GF-D8 (cell line): ENCODE measurements at regions not wholly inside any gene's neighbourhood (a gene's known extent, or its start where the extent isn't known, plus 50 kb on each side); places are given as distances from the start of the nearest gene placed in this dataset.
"Not testable (repeated sequence)": the region's sequence is repeated elsewhere in the genome, so short reads cannot be mapped to it uniquely, and the experiment has no call there.

ENCODE experiments used
- DNase-seq: peaks from one replicate; lab custom pipeline; 2025; lab: John Stamatoyannopoulos, UW

DNA sequence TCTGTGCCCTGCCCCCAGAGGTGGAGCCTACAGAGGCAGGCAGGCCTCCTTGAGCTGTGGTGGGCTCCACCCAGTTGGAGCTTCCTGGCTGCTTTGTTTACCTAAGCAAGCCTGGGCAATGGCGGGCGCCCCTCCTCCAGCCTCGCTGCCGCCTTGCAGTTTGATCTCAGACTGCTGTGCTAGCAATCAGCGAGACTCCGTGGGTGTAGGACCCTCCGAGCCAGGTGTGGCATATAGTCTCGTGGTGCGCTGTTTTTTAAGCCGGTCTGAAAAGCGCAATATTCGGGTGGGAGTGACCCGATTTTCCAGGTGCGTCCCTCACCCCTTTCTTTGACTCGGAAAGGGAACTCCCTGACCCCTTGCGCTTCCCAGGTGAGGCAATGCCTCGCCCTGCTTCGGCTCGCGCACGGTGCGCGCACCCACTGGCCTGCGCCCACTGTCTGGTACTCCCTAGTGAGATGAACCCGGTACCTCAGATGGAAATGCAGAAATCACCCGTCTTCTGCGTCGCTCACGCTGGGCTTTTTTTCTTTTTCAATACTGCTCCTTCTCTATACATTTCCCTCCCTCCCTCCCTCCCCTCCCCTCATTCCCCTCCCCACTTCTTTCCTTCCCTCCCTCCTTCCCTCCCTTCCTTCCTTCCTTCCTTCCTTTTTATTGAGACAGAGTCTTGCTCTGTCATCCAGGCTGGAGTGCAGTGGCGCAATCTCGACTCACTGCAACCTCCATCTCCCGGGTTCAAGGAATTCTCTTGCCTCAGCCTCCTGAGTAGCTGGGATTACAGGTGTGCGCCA is 197.1 kb upstream of the TBL1XR1 start:
- DNase-seq = not testable (repeated sequence)

DNA sequence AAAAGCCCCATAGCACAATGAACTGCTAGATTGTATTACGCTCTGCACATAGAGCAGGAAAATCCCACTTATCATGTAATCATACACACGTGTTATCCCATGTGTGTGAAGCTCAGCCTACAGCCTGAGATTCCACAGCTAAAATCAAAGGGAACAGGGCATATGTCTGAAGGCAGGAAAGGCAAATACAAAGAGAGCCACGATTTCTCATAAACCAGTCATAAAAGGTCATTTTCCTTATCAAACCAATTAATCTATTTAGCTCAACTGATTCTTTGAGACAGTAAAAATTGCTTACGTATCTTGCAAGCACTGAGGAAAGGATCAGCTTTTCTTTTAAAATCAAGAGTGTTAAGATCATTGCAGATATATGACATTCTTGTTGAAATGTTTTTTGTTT is 199.5 kb upstream of the TBL1XR1 start:
- no peak for DNase-seq

DNA sequence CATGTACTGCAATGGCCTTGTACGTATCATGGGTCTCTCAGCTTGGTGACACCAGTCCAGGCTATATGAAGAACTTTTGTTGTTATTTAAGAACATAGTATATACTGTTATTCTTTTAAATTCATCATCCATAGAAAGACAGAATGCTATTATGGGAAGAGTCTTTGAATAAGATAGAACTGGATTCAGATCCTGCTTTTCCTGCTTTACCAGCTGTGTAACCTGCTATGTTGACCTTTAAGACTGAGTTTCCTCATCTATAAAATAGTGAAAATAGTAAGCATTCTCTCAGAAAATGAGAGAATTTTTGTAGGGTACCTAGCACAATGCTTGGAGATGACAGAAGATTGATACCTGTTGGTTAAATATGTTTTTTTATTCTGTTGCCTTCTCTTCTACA is 204.1 kb upstream of the TBL1XR1 start:
- DNase-seq = no peak

DNA sequence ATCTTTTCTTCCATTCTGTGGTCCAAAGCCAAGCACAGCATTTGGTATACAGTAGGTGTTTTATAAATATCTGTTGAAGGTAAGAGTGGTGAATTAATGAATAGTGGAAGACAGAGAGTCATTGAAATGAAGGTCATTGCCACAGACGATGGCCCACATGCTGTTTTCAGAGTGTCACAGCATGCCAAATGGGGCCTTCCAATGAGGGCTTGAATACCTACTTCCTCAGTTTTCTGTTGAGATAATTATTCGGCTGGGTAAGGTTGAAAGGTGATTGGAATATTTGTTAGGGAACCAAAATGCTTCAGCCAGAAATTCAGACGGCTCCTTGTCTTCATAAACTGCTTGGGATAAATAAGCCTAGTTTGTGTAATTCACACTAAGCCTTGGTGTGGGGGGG is 205.3 kb upstream of the TBL1XR1 start:
- no peak for DNase-seq

DNA sequence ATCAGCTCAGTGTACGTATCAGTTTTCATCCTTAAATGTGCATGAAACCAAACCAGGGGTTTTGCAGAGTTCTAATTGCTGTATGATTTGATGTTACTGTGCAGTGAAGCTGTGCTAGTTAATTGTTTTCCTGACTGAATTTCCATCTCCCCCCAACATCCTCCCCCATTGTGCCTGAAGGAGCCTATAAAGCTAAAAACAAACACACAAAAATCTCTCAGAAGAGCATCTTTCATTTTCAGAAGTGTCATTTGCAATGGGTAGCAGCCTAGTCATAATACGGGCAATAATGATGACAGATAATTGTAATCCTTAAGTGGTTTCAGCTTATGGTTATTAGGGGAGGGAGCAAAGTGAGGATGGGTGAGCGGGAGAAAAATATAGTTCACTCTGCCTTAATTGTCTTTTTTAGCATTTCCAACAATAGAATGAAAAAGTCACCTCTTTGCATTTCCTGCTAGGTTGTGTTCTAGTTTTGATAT is 207.9 kb upstream of the TBL1XR1 start:
- no peak for DNase-seq

DNA sequence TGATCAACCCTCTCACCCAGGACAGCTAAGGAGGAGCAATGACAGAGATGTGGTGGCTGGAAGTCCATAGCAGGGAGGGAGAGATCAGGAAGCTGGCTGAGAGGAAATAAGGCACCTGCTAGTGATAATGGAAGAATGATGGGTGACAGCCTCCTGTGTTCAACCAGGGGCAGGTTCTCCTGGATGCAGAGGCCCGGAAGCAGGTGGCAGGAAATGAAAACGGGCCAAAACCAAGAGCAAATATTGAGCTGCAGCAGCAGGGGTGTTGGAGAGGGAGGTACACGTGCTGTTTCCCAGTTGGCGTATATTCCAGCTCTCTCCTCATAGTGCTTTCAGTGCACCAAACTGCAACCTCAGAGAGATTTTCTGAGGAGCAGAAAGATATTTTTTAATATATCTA is 213.4 kb upstream of the TBL1XR1 start:
- no peak for DNase-seq

DNA sequence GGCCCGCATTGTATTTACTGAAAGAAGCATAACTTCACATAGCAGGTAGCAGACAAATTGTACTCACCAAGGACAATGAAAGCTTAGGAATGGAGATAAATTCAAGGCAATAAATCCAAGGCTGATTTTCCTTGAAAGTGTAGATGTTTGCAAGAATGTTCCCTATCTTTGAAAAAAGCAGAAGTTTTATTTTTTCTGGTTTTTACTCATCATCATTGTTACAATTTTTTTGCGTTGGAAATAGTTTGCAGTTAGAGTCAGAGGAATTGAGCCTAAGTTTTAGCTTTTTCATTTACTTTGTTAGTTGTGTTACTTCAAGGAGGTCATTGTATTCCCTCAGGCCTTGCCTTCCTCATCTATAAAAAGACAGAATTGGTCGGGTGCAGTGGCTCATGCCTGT is 213.9 kb upstream of the TBL1XR1 start:
- DNase-seq = no peak

DNA sequence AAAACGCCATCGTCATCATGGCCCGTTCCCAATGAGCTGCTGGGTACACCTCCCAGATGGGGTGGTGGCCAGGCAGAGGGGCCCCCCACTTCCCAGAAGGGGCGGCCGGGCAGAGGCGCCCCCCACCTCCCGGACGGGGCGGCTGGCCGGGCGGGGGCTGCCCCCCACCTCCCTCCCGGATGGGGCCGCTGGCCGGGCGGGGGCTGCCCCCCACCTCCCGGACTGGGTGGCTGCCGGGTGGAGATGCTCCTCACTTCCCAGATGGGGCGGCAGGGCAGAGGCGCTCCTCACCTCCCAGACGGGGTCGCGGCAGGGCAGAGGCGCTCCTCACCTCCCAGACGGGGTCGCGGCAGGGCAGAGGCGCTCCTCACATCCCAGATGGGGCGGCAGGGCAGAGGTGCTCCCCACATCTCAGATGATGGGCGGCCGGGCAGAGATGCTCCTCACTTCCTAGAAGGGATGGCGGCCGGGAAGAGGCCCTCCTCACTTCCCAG is 215.4 kb upstream of the TBL1XR1 start:
- DNase-seq = not testable (repeated sequence)

DNA sequence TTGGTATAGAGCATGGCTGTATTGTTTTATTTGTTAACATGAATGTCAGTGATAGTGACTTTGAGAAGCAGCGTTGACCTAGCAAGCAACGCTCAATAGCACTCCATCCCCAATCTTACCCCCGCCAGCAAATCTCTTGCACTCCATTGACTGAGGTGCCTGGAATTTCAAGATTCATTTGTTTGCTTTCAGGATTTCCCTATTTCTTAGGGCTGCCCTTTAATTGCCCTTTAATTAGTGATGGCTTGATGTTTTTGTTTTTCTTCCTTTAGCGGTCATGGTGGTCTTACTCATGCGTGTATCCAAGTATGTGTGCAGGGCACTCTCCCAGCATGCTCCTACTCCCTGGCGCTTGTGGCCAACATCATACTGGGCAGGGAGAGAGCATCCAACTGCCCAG is 216.8 kb upstream of the TBL1XR1 start:
- no peak for DNase-seq

DNA sequence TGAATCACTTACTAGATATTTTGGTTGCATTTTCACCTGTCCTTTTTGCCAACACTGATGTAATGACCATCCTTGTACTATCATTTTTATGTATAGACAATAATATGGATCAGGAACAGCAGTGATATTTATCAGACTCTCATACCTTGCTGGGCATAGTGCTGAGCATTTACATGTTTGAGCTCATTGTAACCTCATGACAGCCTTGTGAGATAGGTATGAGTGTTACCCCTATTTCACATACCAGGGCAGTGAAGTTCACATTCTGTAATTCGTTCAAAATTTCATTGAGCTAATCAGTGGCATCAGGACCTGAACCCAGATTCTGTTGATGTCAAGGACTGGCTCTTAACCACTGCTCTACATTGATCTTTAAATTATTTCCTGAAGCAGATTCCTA is 221.5 kb upstream of the TBL1XR1 start:
- DNase-seq = no peak

DNA sequence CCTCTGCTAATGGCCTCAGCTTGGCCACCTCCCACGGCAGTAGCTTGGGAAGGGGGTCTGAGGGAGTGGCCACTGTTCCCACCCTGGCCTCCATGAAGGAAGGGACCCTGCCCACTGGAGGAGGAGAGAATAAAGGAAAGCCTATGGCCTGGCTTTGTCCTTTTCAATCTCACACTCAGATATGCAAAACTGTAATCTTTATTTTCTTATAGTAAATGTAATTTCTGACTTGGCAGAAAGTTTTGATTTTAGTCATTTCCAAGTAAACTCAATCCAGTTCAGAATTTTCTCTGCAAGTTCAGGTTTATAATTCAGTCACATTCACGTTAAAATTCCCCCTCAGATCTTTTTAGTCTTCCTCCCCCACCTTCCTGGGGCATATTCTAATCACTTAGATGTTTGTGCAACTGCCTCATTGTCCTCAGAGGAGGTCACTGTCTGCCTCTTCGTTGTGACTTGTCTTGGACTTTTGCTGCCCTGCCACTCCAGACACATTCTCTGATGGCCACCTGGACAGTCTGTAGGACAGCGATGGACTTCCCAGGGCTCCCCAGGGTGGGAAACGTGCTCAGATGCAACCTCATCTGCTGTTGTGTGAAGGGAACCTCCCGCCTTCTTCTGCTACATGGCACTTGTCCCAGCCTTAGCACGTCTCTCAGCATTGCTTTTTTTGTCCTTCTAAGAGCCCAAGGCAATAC is 222.8 kb upstream of the TBL1XR1 start:
- no peak for DNase-seq

DNA sequence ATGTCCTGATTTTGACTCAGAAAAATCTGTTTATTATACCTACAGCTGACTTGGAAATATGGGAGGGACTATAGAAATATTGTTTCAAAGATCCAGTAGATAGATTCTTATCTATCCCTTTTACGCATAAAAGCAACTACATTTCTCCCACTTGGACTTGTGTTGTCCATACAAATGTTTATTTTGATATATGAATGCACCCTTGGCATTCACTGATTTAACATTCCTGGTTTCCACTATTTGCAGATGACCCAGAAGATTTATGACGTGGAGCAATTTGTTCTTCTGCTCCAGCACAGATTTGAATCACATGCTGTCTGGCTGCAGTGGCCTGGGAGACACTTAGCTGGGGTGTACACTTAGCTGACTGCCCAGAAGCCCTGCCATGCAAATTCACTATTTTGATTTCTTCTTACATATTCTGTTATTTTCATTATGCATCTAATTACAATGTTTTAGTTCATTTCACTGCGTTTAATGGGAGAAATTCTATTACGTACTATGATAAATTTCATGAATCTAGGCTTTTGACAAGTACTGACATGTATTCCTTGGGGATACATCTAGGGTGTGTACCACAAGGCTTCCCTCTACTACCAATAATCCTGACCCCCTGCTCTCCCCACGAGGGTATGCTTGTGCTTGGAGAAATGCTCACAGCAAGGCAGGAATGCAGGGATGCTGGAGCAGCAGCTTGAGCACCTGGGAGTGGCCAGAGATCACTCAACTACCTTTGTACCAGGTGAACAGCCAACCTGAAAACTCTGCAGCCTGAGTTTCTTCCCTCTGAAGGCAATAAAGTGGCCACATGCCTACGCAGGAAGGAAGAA is 223.6 kb upstream of the TBL1XR1 start:
- no peak for DNase-seq

DNA sequence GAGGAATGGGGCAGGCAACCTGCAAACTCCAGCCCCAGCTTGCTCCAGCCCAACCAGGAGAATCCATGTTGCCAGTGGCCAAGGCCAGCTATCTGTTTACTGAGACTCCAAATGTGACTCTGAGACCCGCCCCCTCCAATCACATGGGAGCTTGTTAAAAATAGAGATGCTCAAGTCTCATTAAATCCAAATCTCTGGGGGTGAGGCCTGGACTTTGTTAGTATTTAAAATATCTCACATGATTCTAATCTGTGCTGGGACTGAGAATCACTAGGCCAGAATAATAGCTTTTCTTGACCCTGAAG is 224.2 kb upstream of the TBL1XR1 start:
- no peak for DNase-seq

DNA sequence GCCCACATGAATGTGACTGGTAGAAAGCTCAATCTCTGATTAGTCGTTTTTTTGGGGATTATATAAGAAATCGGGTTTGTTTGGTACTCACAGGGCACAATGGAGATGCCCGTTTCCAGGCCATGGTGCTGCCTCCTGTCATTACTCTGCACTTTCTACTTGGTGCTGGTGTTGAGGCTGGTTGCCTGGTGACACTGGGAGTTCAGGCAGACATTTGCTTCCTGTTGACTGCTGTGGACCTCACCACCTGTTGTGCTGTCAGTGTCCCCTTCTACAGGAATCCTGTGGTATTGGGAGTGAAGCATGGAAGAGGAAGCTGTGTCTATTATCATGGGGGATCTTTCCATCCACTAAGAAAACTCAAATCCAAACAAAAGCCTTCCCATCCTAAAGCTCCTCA is 227.2 kb upstream of the TBL1XR1 start:
- no peak for DNase-seq

DNA sequence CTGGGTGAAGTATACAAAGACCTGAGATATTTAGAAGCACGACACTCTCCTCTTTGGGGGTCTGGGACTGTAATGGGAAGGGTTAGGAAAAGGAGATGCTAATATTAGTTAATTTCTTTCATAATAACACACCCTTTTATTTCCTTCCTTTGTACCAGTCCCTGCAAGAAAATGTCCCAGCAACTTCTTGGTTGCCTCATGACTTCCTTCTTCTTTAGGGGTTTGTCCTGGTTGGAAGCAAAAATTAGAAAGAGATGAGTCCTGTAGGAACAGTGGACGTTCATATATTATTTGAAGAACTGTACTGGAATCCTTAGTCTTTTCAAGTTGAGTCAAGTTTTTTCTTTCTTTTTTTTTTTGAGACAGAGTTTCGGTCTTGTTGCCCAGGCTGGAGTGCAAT is 227.8 kb upstream of the TBL1XR1 start:
- DNase-seq = no peak

DNA sequence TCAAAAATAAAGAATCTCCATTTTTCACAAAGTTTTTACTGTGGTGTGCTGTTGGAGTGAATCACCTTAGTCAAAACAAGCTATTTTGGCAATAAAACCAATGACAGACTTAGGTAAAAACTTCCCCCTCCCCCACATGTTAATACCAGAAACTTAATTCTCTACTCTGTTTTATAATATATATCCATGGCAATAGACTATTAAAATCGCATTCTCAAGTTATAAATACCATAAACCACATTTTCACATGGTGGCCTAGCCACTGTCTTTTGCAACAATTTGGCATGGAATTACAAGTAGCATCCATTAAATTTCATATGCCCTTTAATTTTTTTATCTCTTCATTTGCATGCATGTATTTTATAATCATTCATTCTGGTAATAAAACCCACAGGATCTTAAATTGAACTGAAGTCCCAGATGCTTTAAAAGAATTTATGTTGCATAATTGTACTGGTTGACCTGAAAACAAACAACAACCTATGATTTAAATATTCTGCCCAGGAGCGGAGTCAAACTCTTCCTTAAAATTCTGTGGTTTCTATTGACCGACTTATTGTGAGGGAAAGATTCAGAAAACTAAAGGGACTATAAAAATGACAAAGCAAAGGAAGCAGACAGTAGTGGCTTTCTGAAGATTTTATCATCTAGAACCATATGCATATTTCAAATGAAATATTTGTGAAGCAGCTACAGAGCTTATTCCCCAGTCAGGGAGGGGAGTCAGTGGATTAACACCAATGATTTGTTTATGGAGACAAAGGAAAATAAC is 229.0 kb upstream of the TBL1XR1 start:
- DNase-seq = no peak

DNA sequence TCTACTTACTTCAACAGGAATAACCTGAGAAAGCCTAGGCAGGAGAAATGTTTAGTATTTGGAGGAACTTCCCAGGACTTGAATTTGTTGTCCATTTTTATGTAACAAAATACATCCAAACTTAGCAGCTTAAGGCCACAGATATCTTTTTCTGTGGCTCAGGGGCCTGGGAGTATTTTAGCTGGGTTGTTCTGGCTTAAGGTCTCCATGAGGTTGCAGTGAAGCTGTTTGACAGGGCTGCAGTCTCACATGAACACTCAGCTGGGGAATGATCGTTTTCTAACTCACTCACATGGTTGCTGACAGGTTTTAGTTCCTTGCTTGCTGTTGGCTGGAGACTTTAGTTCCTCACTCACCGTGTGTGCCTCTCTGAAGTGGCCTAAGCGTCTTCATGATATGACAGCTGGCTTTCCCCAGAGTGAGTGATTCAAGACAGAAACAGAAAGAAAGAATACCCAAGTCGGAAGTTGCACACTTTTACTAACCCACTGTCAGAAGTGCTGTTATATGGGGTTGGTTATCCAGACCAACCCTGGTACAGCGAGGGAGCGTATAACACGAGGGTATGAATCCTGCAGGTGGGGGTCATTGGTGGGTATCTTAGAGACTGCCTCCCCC is 229.7 kb upstream of the TBL1XR1 start:
- no peak for DNase-seq

DNA sequence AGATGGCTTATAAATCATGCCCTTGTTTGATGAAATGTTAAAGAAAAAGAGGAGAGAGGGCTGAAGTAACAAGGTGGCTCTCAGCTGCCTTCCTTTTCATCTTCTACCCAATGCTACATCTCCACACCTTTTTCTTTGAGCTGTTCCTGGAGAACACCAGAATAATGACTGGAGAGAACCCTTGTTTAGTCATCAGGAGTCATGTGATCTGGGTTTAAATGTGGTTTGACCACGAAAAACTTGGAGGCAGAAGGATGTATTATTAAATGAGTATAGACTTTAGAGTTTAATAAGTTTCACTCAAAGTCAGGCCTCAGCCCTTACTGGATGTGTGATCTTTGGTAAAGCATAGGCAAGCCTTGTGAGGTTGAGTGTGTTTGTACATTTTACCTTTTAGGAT is 230.3 kb upstream of the TBL1XR1 start:
- DNase-seq = no peak

DNA sequence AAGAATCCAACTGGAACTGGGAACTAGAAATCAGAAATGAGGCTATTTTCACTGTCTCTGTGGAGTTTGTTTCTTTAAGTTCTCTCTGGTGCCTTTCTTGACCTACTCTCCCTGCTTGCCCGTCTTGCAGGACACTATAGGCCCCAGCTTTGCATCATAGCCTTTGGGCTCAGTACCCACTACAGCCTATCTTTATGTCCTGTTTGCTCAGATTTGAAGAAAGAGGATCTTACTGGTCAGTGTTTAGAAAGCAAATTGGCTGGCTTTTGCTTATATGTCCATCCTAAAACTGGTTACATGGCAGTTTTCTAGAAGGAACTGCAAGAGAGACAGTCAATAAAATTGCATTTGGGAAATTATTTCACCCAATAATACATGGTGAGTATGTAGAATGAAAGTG is 231.8 kb upstream of the TBL1XR1 start:
- no peak for DNase-seq

DNA sequence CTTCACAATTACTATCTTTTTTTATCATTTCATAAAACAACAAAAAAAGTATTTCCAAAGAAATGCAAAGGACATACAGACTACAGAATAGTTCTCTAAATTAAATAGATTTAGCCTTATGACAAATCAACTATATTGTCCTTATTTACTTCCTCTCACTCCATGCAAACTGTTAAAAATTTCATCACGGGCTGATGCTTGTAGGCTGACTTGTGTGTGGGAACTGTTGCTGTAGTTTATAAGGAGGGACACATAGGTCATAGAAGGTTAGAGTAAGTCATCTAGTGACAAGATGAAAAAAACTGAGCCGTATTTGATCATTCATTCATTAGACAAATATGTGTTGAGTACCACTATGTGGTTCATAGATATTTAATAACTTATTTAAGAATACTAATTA is 232.5 kb upstream of the TBL1XR1 start:
- no peak for DNase-seq

DNA sequence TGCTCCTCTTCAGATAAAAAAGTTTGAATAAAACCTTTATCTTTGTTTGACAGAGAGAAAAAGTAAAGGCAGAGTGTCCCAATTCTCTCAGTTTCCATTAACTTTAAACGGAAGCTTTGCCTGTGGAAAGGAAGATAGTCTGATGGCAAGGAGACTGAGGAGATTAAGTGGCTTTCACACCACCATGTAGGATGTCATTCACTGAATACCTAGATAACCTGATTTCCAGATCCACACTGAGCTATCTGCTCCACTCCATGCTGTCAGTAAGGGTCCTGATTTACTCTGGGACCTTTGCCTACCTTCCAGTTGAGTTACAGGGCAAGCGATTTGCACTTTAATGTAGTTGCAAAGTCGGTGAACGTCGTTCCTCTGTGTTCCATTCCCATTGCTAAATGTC is 233.4 kb upstream of the TBL1XR1 start:
- no peak for DNase-seq
